Motor neuron (in vitro differentiated cells): ENCODE measurements at regions not wholly inside any gene's neighbourhood (a gene's known extent, or its start where the extent isn't known, plus 50 kb on each side); places are given as distances from the start of the nearest gene placed in this dataset.
"Not testable (repeated sequence)": the region's sequence is repeated elsewhere in the genome, so short reads cannot be mapped to it uniquely, and the experiment has no call there.

Source experiments
- ATAC-seq, 8 experiments: fragments of 200-7000 bp; cut with Tn5 transposase; replicated peaks in 6 of 8; 2 replicates each; pipeline ENCODE4 v1.8.0; 2021; ENCODE audit warnings: mild to moderate bottlenecking in 8 of 8, moderate library complexity in 8 of 8
- H3K27ac ChIP-seq, 2 donors: fragments of 250-450 bp; sonication (Bioruptor Pico); 2 replicates each; pipeline ENCODE4 v1.9.0; 2021; ENCODE audit warnings: antibody characterized with exemption in 2 of 2, mild to moderate bottlenecking in 2 of 2, moderate library complexity in 1 of 2
- H3K4me1 ChIP-seq, 2 donors: fragments of 250-450 bp; sonication (Bioruptor Pico); replicated peaks in 1 of 2; 2 replicates each; pipeline ENCODE4 v1.6.1; 2021; ENCODE audit warnings: antibody characterized with exemption in 2 of 2, mild to moderate bottlenecking in 2 of 2, moderate library complexity in 1 of 2
- H3K4me3 ChIP-seq, 5 donors: fragments of 250-450 bp; sonication (Bioruptor Pico); 2 replicates each; pipeline ENCODE4 v1.9.0; 2021; ENCODE audit warnings: antibody characterized with exemption in 5 of 5, mild to moderate bottlenecking in 5 of 5, moderate library complexity in 4 of 5
- WGBS, 10 experiments: fragments of 450-650 bp; shearing (Covaris generic); methylation state at CpG; one replicate each; pipeline ENCODE4 v1.0.0; 2022; 5-methylcytosine and 5-hydroxymethylcytosine counted together
- in situ Hi-C, 9 experiments: fragments of 400-800 bp; cut with MboI; loops; one replicate each; pipeline ENCODE4 v1.15.0; 2021; ENCODE audit warnings: low sequenced_read_pairs in 9 of 9, low pct_unique_long_range_greater_than_20kb in 2 of 9; ENCODE audit not compliant: unreplicated experiment in 9 of 9

DNA sequence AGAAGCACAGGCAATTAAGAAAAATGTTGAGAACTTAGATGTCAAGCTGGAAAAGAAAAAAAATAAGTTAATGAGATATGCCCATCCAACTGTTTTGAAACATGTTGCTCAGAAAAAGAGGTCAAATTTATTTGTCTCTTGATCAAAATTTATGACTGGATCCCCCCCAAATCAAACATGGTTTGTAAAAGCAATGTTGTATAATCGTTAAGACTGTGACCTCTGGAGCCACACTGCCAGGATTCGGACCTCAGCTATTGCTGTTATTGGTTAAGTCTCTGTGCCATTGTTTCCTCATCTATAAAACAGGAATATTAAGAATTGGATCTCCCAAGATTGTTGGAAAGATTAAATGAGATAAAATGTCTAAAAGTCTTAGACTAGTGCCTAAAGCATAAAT lies 51.9 kb upstream of the LRRK2 start:
- H3K27ac ChIP-seq: no peak overlapping the region
- ATAC-seq: no peak
- 0 to 100% (median 65%) methylated on average over 1 to 2 of the region's 2 CpGs; no CpG with 5 or more reads in 1 of the 10 experiments for WGBS, 10 experiments
- no peaks in the 10 kb centered on the region for H3K4me1 ChIP-seq
- in situ Hi-C loops: no loop called here
- H3K4me3 ChIP-seq: no peak overlapping the region

DNA sequence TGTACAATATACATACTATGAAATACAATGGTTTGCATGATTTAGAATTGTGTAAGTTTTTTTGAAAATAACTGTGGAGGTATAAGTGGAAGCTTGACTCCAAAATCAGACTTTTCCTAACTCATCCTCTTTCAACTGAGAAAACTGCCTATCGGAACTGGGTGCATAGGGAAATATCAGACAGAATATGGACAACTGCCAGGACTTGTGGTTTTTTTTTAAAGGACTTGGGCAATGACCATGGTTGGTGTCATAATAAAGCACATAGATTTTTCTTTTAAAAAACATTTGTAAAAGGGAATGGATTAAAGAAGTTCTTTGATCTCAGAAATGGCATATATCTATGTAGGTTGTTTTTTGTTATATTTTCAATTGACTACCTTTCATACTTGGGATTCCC lies 53.3 kb upstream of the LRRK2 start:
- ATAC-seq: no peak
- no peaks in the 10 kb centered on the region for H3K4me1 ChIP-seq
- H3K27ac ChIP-seq: no peak overlapping the region
- 25 to 100% (median 100%) methylated on average over 1 of the region's 1 CpG; no CpG with 5 or more reads in 3 of the 10 experiments for WGBS, 10 experiments
- H3K4me3 ChIP-seq: no peak overlapping the region
- in situ Hi-C loops: no loop called here

DNA sequence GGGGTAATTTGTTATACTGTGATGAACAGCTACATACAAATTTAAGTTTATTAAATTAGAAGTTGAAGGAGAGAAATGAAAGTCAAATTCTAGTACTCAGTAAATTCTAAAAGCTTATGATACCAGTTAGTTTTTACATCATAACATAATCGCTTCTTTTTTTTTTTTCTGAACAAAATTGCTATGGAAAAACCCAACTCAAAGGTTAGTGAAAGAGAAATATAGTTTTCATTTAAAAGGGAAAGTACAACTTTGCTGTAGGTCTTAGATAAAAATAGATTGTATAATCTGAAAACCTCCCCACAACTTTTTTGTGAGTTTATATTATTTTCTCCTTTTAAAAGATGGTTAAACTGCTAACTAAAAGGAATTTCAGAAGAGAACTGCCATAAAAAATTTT lies 53.7 kb upstream of the LRRK2 start:
- 33 to 100% (median 85%) methylated on average over 1 of the region's 1 CpG for WGBS, 10 experiments
- in situ Hi-C loops: no loop called here
- no peak overlapping the region for H3K4me3 ChIP-seq

DNA sequence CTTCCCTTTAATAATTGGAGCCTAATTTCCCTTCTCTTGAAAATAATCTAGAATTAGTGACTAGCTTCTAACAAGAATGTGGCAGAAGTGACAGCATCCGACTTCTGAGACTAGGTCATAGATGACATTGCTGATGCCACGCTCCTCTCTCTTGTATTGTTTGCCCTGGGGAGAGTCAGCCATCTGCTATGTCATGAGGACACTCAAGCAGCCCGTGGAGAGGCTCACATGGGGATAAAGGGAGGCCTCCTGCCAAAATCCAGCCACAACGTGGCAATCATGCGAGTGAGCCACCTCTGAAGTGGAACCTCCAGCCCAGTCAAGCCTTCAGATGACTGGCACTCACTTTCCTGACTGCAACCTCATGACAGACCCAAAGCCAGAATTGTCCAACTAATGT lies 54.2 kb upstream of the LRRK2 start:
- in situ Hi-C loops: no loop called here
- Histone ChIP-seq H3K27ac (no peak overlapping the region), H3K4me1 (no peaks in the 10 kb centered on the region), H3K4me3 (no peak overlapping the region)
- no peak for ATAC-seq
- 29 to 100% (median 82%) methylated on average over 1 to 4 of the region's 5 CpGs; no CpG with 5 or more reads in 2 of the 10 experiments for WGBS, 10 experiments

More for the DNA sequence above, 53.7 kb upstream of the LRRK2 start:
- no peaks in the 10 kb centered on the region for H3K4me1 ChIP-seq
- no peak overlapping the region for H3K27ac ChIP-seq
- no peak for ATAC-seq

DNA sequence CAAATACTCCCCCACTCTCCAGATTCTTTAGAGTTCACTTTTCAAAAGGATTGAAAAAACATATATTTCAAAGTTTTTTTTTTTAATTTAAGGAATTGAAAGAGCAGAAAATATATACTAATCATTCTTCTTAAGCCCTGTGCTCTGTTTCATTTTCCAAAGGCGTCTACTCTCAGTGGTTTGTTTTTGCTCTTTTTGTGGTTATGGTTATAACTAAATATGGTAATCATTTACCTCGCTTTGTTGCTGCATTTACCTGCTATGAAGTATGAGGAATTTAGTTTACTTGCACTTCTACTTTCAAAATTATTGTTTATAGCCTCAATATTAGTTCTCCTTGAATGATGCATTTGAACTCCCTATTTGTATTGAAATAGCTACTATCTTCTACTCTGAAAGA lies 55.9 kb upstream of the LRRK2 start:
- ATAC-seq: no peak
- no peak overlapping the region for H3K4me3 ChIP-seq
- H3K27ac ChIP-seq: no peak overlapping the region
- in situ Hi-C loops: no loop called here
- H3K4me1 ChIP-seq: no peaks in the 10 kb centered on the region
- 0 to 80% (median 54%) methylated on average over 1 to 2 of the region's 2 CpGs; no CpG with 5 or more reads in 1 of the 10 experiments for WGBS, 10 experiments

DNA sequence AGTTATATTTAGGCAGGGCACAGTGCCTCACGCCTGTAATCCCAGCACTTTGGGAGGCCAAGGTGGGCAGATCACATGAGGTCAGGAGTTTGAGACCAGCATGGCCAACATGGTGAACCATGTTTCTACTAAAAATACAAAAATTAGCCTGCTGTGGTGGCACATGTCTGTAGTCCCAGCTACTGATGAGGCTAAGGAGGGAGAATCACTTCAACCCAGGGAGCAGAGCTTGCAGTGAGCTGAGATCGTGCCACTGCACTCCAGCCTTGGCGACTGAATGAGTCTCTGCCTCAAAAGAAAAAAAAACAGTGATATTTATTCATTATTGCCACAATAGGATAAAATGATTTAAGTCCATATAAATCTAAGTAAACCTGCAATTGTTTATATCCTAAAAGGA lies 56.4 kb upstream of the LRRK2 start:
- ATAC-seq, in situ Hi-C loops: not testable (repeated sequence)
- 40 to 100% (median 90%) methylated on average over 1 to 3 of the region's 3 CpGs; no CpG with 5 or more reads in 1 of the 10 experiments for WGBS, 10 experiments

DNA sequence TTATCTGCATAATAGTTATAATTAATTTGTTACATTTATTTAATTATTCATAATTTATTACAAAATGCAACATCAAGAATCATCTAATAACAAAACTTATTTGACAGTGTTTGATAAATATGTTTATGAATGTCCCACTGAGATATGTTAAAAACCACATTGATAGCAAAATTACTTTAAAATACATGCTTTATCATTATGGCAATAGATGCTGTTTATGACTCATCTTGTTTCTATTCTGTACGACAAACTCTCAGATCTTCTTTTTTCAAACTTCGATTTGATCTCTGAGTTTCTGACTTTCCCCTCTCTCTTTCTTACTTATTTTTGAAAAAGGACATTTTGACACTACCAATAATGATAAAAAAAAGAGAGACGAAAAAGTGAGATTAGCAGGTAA lies 56.8 kb upstream of the LRRK2 start:
- Histone ChIP-seq H3K4me1 (no peaks in the 10 kb centered on the region), H3K4me3 (no peak overlapping the region), H3K27ac (no peak overlapping the region)
- no peak for ATAC-seq
- in situ Hi-C loops: no loop called here
- WGBS, 10 experiments: 31 to 100% (median 78%) methylated on average over 1 to 3 of the region's 3 CpGs; no CpG with 5 or more reads in 1 of the 10 experiments

More for the DNA sequence above, 56.4 kb upstream of the LRRK2 start:
- H3K4me3 ChIP-seq, H3K4me1 ChIP-seq, H3K27ac ChIP-seq: not testable (repeated sequence)

DNA sequence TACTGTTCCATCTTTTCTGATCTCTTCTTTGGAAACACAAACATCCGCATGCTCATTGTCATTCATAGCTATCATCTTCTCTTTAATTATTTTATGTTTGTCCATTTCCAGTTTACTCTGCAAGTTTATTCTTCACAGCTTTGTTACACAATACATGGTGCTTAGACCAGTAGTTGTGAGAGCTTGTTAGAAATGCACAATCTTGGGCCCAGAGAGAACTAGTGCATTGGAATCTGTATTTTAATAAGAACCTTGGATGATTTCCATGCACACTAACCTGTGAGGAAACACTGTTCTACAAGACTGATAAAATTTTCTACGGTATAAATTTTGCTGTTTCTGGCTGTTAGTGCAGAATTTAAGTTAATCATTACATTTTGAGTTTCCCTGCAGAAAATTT lies 59.3 kb upstream of the SLC2A13 start:
- 27 to 100% (median 84%) methylated on average over 1 to 2 of the region's 2 CpGs for WGBS, 10 experiments
- in situ Hi-C loops: no loop called here
- Histone ChIP-seq H3K27ac (no peak overlapping the region), H3K4me1 (no peaks in the 10 kb centered on the region), H3K4me3 (no peak overlapping the region)
- ATAC-seq: no peak

DNA sequence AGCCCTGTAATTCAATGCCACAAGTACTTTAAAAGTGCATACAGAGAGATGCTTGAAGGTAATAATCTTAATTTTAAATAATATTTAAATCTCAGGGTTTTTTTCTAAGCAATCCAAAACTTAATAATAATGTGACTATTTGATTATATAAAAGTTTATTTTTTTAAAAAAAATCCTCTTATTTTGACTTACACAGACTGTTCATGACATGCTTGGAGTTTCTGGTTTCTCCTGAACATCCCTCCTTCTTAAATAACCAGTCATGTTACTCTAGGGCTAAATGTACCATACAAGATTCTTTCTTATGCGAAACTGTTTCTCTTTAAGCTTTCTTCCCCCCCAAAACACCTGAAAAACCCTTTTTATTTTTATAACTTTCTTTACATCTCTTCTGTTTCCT lies 58.2 kb upstream of the SLC2A13 start:
- no peak for ATAC-seq
- in situ Hi-C loops: no loop called here
- 0 to 83% (median 47%) methylated on average over 1 of the region's 1 CpG for WGBS, 10 experiments
- Histone ChIP-seq H3K4me1 (no peaks in the 10 kb centered on the region), H3K4me3 (no peak overlapping the region), H3K27ac (no peak overlapping the region)

DNA sequence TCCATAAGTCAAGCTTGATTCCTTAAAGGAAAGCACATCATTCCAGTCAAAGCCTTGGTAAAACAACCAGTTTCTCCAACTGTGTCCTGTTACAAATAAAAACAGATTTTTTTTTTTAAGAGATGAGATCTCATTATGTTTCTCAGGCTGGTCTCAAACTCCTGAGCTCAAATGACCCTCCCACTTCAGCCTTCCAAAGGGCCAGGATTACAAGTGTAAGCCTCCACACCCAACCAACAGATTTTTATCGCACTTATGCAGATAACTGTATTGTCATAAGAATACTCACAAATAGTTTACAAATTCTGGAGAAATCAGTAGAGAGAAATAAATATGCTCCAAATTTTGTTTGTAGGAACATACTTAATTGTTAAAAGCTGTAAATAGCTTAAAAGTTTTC lies 56.2 kb upstream of the SLC2A13 start:
- H3K4me3 ChIP-seq: no peak overlapping the region
- ATAC-seq: peak in 1 of 8 experiments; percentile 67
- WGBS, 10 experiments: 0 to 100% (median 79%) methylated on average over 1 of the region's 1 CpG; no CpG with 5 or more reads in 4 of the 10 experiments
- in situ Hi-C loops: no loop called here
- no peak overlapping the region for H3K27ac ChIP-seq
- H3K4me1 ChIP-seq: no peaks in the 10 kb centered on the region

DNA sequence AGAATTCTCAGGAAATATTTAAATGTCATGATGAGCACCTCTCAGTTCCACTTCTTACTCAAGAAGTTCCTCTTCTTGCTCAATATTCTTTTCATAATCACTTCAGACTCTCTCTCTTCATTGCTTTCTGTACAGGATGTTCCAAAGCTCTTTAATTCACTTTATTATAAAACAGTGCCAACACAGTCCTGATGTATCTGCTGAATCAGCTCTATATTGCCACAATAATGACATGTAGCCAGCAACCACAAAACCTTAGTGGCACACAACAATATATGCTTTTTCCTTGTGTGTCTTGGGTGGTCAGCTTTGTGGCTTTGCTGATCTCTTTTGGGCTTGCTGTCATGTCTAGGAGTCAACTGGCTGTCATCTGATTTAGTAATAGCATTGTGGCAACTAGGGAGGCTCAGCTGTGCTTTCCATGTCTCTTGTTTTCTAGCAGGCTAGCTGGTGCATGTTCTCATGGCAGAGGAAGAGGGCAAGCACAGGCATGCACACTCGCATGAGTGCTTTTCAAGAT lies 52.8 kb upstream of the SLC2A13 start:
- no peak overlapping the region for H3K4me3 ChIP-seq
- in situ Hi-C loops: loop anchor here in 1 of 9 experiments (10.0 kb wide), 1 partner anchor 156 kb away; no protein-coding TSS in a partner anchor
- H3K27ac ChIP-seq: no peak overlapping the region
- no peak for ATAC-seq
- WGBS, 10 experiments: 0 to 63% (median 43%) methylated on average over 1 of the region's 1 CpG; no CpG with 5 or more reads in 5 of the 10 experiments
- no peaks in the 10 kb centered on the region for H3K4me1 ChIP-seq

DNA sequence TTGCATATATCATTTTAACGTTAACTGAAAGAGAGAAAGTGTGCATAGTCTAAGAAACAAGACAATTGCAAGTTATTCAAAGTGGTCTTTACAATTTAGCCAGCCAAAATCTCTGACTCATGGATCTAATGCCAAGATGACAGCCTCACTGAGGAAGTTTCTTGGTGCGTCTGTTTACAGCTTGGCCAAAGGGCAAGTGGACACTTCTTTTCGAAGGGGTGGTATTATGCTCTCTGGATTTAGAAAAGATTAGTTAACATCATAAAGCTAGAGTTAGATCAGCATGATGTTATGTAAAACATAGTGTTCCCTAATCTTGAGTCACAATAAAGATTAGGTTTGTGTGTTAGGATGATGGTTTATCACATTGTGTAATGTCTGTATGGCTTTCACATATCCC lies 51.5 kb upstream of the SLC2A13 start:
- Histone ChIP-seq H3K4me1 (no peaks in the 10 kb centered on the region), H3K4me3 (no peak overlapping the region), H3K27ac (no peak overlapping the region)
- no peak for ATAC-seq
- 14 to 100% (median 80%) methylated on average over 1 to 3 of the region's 3 CpGs; no CpG with 5 or more reads in 1 of the 10 experiments for WGBS, 10 experiments
- in situ Hi-C loops: loop anchor here in 1 of 9 experiments (10.0 kb wide), 1 partner anchor 157 kb away; no protein-coding TSS in a partner anchor

DNA sequence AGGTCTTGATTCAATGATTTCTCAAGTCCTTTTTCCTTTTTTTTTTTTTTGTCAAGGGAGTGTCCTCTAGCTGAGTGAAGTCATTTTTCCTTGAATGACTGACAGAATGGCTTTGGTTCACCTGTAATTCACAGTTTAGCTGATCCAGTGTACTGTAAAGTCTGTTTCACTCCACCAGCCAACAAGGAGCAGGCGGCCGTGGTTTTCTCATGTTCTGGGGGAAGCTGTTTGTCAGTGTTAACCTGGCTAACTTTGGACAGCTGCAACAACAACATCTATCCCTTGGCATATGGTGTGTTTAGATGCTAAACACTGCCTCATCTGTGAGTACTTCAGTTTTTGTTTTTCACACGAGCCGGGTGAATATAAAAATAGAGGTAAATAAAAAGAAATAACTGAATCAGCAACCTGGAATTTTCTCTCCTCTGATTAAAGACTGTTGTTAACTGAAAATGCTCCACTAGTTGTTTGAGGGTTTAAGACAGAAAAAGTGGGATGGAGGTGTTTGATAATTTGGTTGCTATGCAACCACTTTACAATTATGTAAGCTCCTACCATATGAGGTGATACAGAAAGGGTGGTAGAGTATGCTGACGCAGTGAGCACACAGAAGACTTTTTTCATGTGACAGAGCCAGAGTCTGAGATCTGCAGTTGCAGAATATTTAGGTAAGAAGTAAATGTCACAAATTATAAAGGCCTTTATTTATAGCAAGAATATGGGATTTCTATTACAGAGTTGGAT lies 50.3 kb upstream of the SLC2A13 start:
- whole genome bisulfite sequencing, 10 experiments: 27 to 100% (median 87%) methylated on average over 1 to 5 of the region's 5 CpGs; no CpG with 5 or more reads in 1 of the 10 experiments
- H3K27ac ChIP-seq: no peak overlapping the region
- ATAC-seq: no peak
- in situ Hi-C loops: loop anchor here in 1 of 9 experiments (10.0 kb wide), 1 partner anchor 159 kb away; no protein-coding TSS in a partner anchor
- no peaks in the 10 kb centered on the region for H3K4me1 ChIP-seq
- no peak overlapping the region for H3K4me3 ChIP-seq
